GM12864 (cell line): ENCODE measurements at regions not wholly inside any gene's neighbourhood (a gene's known extent, or its start where the extent isn't known, plus 50 kb on each side); places are given as distances from the start of the nearest gene placed in this dataset.
"Not testable (repeated sequence)": the region's sequence is repeated elsewhere in the genome, so short reads cannot be mapped to it uniquely, and the experiment has no call there.

Experiments used
- DNase-seq: peaks from one replicate; pipeline ENCODE4 v3.0.0-alpha.2; 2011; ENCODE audit warnings: low read depth
- H3K4me3 ChIP-seq: 2 replicates; pipeline ENCODE4 v1.5.1; 2011; ENCODE audit warnings: mild to moderate bottlenecking, low read depth, low read length, control low read depth
- CTCF ChIP-seq: IDR thresholded peaks from 2 replicates; pipeline ENCODE4 v1.5.1; 2011; ENCODE audit warnings: low read depth, mild to moderate bottlenecking, moderate library complexity, low read length, control low read depth, inconsistent platforms; ENCODE audit errors: missing control alignments

DNA sequence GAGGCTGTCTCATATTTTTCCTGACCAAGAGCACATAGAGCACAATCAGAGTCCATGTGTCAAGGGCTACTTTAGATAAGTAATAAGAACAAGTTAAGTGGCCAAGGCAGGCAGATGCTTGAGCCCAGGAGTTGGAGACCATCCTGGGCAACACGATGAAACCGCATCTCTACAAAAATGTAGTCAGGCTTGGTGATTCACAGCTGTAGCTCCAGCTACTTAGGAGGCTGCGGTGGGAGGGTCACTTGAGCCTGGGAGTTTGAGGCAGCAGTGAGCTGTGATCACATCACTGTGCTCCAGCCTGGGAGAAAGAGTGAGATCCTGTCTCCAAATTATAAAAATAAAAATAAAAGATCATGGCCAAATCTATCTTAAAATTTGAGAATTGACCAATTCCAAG, 767.9 kb upstream of the CTNND2 start:
- TF ChIP-seq CTCF, result no peak
- DNase-seq, result no peak
- no peak overlapping the region for H3K4me3 ChIP-seq

- no peak for TF ChIP-seq CTCF
- no peak for DNase-seq
- no peak overlapping the region for H3K4me3 ChIP-seq
These were observed 765.1 kb upstream of the CTNND2 start for GRCh38 chr5:12669326-12669725.

DNA sequence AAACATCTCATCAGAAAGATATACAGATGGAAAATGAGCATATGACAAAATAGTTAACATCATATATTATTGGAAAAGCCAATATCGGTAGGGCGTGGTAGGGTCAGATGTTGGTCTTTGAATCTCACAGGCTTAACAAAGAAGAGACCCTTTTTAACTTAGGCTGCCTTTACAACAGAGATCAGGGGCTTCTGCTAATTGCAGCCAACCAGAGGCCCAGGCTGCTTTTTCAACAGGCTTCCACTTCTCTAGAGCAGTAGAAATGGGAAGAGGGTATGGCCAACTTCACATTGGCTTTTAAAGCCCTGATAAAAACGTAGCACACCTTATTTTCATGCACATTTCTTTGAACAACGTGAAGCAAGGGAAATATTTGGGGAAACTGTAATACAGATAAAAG, 764.3 kb upstream of the CTNND2 start:
- DNase-seq, result no peak
- no peak overlapping the region for H3K4me3 ChIP-seq
- no peak for TF ChIP-seq CTCF

DNA sequence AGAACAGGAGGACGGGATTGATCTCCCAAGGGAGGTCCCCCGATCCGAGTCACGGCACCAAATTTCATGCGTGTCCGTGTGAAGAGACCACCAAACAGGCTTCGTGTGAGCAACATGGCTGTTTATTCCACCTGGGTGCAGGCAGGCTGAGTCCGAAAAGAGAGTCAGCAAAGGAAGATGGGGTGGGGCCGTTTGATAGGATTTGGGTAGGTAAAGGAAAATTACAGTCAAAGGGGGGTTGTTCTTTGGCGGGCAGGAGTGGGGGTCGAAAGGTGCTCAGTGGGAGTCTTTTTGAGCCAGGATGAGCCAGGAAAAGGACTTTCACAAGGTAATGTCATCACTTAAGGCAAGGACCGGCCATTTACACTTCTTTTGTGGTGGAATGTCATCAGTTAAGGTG, 763.6 kb upstream of the CTNND2 start:
- not testable (repeated sequence) for DNase-seq, H3K4me3 ChIP-seq

- not testable (repeated sequence) for H3K4me3 ChIP-seq, DNase-seq
These were observed 761.5 kb upstream of the CTNND2 start for GRCh38 chr5:12665772-12666171.

GRCh38 chr5:12662545-12663314, 758.5 kb upstream of the CTNND2 start:
- no peak overlapping the region for H3K4me3 ChIP-seq
- no peak for DNase-seq
- TF ChIP-seq CTCF, result no peak

DNA sequence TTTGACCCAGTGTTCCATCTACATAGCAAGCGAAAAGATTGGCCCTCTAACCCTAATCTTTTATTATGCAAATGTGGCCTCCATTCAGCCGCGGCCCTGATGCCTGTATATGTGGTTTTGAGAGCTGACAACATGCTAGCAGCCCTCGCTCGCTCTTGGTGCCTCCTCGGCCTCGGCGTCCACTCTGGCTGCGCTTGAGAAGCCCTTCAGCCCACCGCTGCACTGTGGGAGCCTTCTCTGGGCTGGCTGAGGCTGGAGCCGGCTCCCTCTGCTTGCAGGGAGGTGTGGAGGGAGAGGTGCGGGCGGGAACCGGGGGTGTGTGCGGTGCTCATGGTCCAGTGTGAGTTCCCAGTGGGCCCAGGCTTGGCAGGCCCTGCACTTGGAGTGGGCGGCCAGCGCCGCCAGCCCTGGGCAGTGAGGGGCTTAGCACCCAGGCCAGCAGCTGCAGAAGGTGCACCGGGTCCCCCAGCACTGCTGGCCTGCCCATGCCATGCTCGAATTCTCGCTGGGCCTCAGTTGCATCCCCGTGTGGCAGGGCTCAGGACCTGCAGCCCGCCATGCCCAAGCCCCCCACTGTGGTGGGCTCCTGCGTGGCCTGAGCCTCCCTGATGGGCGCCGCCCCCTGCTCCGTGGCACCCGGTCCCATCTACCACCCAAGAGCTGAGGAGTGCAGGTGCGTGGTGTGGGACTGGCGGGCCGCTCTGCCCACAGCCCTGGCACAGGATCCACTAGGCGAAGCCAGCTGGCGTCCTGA, 757.5 kb upstream of the CTNND2 start:
- no peak for DNase-seq
- TF ChIP-seq CTCF, result no peak
- H3K4me3 ChIP-seq, result no peak overlapping the region

DNA sequence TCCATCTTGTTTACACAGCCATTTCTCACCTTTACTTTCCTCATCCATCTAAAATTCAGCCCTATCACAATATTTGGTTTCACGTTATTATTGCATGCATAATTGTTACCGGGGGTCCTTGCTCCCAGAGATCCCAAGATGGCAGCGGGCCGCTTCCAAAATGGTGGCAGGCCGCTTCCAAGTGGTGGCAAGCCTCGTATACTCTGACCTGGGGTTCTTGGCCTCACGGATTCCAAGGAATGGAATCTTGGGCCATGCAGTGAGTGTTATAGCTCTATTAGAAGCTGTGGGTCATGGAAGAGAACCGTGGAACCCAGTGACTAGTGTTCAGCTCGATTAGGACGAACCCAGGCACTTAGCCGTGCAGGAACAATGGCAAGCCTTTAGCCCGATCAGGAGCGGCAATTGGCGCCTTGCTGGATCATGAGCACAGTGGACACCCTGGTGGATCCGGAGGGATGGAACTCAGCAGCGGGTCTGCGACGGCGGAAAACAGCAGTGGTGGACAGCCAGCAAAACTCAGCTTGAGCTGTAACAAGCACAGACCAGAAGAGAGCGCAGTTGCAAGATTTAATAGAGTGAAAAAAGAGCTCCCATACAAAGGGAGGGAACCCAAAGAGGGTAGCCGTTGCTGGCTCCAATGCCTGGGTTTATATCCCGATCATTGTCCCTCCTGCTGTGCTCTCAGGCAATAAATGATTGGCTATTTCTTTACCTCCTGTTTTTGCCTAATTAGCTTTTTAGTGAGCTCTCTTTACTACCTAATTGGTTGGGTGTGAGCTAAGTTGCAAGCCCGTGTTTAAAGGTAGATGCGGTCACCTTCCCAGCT, 756.2 kb upstream of the CTNND2 start:
- H3K4me3 ChIP-seq, result not testable (repeated sequence)

More for the DNA sequence above, 756.2 kb upstream of the CTNND2 start:
- DNase-seq, result not testable (repeated sequence)
